ENCODE measurements at regions not wholly inside any gene's neighbourhood (a gene's known extent, or its start where the extent isn't known, plus 50 kb on each side); places are given as distances from the start of the nearest gene placed in this dataset.
"Not testable (repeated sequence)": the region's sequence is repeated elsewhere in the genome, so short reads cannot be mapped to it uniquely, and the experiment has no call there.

GRCh38 chr6:14475306-14475705 is 357.7 kb downstream of the CD83 start:
- no peak overlapping the region for H3K4me3 ChIP-seq (replicated peaks in 1 of 2; ENCODE audit: low read depth in 2 of 2, low read length in 2 of 2)
- DNase-seq (ENCODE audit: low read depth in 2 of 2), result no peak
- no peak for TF ChIP-seq CTCF (IDR thresholded peaks at IDR 0.05; ENCODE audit: low read depth, low read length)

GRCh38 chr6:14476793-14477531 is 359.4 kb downstream of the CD83 start:
- DNase-seq (ENCODE audit: low read depth in 2 of 2), result peak; percentile 71 to 87

GRCh38 chr6:14477559-14477958 is 360.0 kb downstream of the CD83 start:
- DNase-seq (ENCODE audit: low read depth in 2 of 2), result no peak
- H3K4me3 ChIP-seq (replicated peaks in 1 of 2; ENCODE audit: low read depth in 2 of 2, low read length in 2 of 2), result no peak overlapping the region
- no peak for TF ChIP-seq CTCF (IDR thresholded peaks at IDR 0.05; ENCODE audit: low read depth, low read length)

More at GRCh38 chr6:14476793-14477531, 359.4 kb downstream of the CD83 start:
- H3K4me3 ChIP-seq (replicated peaks in 1 of 2; ENCODE audit: low read depth in 2 of 2, low read length in 2 of 2), result no peak overlapping the region
- no peak for TF ChIP-seq CTCF (IDR thresholded peaks at IDR 0.05; ENCODE audit: low read depth, low read length)

- no peak for TF ChIP-seq CTCF (IDR thresholded peaks at IDR 0.05; ENCODE audit: low read depth, low read length)
Observed at GRCh38 chr6:14478381-14479225, 361.0 kb downstream of the CD83 start.

GRCh38 chr6:14481946-14482345 is 364.4 kb downstream of the CD83 start:
- not testable (repeated sequence) for DNase-seq (ENCODE audit: low read depth in 2 of 2); H3K4me3 ChIP-seq (replicated peaks in 1 of 2; ENCODE audit: low read depth in 2 of 2, low read length in 2 of 2)

More at GRCh38 chr6:14478381-14479225, 361.0 kb downstream of the CD83 start:
- DNase-seq (ENCODE audit: low read depth in 2 of 2), result no peak
- no peak overlapping the region for H3K4me3 ChIP-seq (replicated peaks in 1 of 2; ENCODE audit: low read depth in 2 of 2, low read length in 2 of 2)

GRCh38 chr6:14487625-14488024 is 370.1 kb downstream of the CD83 start:
- no peak for DNase-seq (ENCODE audit: low read depth in 2 of 2)
- no peak for TF ChIP-seq CTCF (IDR thresholded peaks at IDR 0.05; ENCODE audit: low read depth, low read length)

GRCh38 chr6:14488180-14488579 is 370.6 kb downstream of the CD83 start:
- no peak overlapping the region for H3K4me3 ChIP-seq (replicated peaks in 1 of 2; ENCODE audit: low read depth in 2 of 2, low read length in 2 of 2)
- no peak for TF ChIP-seq CTCF (IDR thresholded peaks at IDR 0.05; ENCODE audit: low read depth, low read length)
- DNase-seq (ENCODE audit: low read depth in 2 of 2), result no peak

More at GRCh38 chr6:14487625-14488024, 370.1 kb downstream of the CD83 start:
- no peak overlapping the region for H3K4me3 ChIP-seq (replicated peaks in 1 of 2; ENCODE audit: low read depth in 2 of 2, low read length in 2 of 2)
